NK-92 (cell line): ENCODE measurements at regions not wholly inside any gene's neighbourhood (a gene's known extent, or its start where the extent isn't known, plus 50 kb on each side); places are given as distances from the start of the nearest gene placed in this dataset.
"Not testable (repeated sequence)": the region's sequence is repeated elsewhere in the genome, so short reads cannot be mapped to it uniquely, and the experiment has no call there.

Source experiments
- DNase-seq: peaks from one replicate; lab custom pipeline; 2025; ENCODE audit not compliant: unreplicated experiment; lab: John Stamatoyannopoulos, UW

DNA sequence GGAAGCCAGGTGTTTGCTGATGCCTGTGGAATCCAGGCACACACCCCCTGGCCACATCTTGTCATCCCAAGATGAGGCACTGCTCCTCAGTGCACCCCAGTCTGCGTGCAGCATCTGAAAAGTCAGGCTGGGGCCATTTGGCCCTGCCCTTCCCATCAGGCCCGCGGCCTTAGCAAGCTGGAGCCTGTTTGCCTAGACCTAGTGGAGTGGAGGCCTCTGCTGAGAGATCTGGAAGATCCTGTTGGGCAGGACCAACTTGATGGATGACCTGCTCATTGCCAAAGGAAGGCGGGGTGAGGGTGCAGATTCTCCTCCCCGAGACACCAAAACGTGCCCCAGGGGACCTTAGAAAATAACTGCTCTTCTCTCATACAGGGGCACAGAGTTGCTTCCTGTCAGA lies 220.2 kb downstream of the SHQ1 start:
- DNase-seq, result no peak

DNA sequence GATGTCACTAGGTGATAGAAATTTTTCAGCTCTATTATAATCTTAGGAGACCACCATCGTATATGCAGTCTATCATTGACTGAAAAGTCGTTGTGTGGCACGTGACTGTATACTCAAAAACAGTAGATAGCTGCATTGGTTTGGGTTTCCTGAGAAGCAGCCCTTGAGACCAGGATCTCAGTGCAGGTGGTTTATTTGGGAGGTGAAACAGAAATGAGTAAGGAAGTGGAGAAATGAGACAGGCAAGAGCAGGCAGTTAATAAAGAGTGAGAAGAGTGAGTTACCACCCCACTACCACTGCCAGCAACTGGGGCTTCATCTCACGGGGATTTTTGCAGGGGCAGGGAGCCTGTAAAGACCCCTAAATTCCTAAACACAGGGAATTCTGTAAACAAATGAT lies 221.0 kb downstream of the SHQ1 start:
- DNase-seq, result no peak

DNA sequence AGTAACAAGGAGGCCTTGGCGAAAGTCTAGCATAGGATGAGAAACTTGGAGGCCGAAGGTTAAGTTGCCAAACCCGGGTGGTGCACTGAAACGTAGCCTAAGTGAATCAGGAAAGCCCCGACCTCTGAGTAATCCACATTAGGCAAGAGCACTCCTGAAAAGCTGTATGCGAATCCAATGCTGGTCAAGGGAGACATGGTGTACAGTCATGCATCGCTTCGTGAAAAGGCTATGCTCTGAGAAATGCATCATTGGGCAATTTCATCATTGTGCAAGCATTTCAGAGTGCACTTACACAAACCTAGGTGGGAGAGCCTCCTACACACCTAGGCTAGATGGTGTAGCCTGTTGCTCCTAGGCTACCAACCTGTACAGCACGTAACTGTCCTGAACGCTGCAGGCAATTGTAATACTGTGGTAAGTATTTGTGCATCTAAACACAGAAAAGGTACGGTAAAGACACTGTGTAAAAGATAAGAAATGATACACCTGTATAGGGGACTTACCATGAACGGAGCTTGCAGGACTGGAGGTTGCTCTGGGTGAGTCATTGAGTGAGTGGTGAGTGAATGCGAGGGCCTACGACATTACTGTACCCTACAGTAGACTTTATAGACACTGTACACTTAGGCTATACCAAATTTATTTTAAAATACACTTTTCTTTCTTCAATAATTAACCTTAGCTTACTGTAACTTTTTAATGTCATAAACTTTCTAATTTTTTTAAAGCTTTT lies 222.5 kb downstream of the SHQ1 start:
- no peak for DNase-seq

DNA sequence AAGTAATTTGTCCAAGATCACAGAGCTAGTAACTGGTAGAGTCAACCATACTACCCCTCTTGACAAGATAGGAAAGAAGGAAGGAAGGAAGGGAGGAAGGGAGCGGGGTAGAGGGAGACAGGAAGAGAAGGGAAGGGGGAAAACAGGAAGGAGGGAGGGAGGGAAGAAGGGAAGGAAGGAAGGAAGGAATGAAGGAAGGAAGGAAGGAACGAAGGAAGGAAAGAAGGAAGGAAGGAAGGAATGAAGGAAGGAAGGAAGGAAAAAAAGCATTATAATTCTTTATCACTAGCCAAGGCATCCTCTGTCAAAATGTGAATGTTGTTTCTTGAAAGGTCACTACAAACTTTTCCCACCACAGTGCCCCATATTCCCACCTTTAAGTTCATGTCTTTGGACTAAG lies 223.6 kb downstream of the SHQ1 start:
- no peak for DNase-seq

DNA sequence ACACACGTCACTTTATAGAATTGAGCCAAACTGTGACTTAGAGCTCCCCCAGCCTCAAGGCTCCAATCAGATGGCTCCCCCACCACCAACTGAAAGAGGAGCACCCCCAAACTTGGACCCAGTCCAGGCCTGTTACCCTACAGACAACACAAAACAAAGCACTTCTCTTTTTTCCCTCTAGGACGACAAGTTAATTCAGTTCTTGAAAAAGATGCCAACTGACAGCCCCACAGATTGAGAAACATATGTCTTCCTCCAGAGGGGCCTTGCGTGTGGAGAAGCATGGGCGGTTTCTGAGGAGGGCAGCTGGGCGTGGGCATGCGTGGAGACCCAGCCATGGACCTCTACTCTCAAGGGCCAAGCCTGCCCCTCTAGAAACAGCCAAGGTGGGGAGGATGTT lies 229.5 kb downstream of the SHQ1 start:
- DNase-seq, result no peak

DNA sequence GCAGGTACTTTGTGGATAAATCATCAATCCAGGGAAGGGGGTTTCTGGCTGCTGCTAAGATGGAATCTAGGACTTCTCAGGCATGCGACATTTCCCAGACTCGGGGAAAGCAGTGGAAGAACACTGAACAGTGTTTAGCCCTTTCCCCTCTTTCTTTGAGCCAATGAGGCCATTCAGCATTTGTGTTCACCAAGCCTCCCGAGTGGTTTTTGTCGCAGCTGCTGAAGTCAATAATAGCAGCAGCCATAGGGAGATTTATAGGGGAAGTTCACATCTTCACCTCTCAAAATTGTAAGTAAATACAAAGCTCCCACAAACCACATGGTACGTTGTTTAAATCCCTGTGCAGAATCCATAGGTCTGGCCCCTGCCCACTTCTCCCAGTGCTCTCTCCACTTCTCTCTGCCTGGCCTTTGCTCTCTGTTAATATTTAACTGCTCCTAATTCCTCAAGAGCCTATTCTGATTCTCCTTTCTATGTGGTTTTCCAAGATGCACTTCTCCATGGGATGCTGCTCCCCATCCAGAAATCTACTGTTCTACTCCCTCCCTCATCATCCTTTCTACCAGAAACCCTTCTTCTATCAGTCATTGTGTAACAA lies 230.7 kb downstream of the SHQ1 start:
- DNase-seq, result no peak

DNA sequence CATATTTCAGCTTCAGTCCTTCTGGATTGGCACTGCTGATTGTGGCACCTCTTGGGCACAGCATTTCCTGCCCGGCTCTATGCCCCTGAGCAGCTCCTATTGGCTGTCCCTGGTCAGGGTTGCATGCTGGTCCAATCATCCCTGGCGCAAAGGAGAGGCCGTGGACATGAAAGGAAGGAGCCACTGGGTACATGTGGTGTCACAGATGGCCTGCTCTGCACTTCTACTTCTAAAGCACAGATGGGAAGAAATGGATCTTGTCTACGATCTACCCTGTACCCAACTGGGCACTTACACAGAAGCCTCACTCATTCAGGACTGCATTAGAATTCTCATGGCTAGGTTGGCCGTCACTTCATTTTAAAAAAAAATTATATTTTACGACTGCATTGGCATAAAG lies 232.5 kb downstream of the SHQ1 start:
- no peak for DNase-seq

DNA sequence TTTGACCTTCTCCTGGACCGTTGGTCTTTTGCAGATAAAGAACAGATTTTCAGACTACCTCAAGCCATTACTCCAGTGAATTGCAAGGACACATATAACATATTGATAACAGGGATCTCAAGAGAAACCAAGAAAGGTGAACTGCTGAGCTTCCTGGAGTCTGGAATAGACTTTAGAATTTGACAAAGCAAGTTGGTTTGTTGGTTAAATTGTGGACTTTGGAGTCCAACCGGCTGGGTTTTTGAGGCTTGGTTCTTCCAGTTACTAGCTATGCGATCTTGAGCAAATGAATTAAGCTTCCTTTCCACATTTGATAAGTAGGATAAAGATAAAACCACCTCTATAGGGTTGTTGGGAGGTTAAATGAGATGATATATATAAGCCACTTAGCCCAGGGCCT lies 233.1 kb downstream of the SHQ1 start:
- no peak for DNase-seq

DNA sequence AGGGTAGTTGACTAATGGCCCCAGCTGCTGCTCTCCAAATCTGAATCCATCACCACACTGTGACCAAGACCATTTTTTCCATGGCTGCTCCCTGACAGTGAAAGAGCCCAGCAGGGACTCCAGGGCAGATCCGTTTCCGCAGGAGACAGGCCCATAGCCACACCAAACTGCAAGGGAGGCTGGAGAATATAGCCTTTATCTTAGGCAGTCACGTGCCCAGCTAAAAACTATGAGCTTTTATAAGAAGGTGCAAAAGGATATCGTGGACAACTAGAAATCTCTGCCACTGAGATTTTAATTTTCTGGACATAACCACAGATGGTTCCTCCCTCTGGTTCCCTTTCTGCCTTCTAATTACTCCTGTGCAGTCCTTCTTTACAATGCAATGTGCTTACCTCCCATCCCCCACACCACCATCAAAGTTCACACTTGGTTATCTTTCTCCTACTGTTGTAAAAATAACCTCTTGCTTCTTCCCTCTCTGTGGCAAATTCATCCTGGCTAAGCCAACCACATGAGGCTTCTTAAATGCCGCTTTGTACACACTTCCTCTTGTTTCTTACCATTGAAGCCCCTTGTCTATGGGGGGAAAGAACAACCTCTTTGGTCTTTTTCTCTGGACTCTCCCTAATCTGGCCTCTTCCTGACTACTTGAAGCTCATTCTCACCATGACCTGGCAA lies 233.7 kb downstream of the SHQ1 start:
- DNase-seq, result no peak

DNA sequence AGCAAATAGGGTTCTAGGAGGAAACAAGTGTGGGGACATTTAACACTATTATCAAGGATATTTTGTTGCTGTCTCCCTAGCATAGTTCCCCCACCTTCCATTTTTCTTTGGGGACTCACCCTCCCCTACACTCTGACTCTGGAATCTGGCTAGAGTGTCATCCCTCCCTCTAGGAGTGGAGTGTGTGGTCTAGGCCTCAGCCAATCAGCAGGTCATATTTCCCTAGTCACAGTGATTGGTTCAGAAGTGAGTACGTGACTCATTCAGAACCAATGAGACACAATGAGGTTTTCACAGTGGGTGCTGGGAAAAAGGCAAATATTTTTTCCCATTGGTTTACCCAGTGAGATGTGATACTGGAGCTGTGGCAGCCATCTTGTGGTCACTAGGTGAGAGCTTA lies 234.4 kb downstream of the SHQ1 start:
- no peak for DNase-seq

DNA sequence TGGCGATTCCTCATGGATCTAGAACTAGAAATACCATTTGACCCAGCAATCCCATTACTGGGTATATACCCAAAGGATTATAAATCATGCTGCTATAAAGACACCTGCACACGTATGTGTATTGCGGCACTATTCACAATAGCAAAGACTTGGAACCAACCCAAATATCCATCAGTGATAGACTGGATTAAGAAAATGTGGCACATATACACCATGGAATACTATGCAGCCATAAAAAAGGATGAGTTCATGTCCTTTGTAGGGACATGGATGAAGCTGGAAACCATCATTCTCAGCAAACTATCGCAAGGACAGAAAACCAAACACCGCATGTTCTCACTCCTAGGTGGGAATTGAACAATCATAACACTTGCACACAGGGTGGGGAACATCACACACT lies 239.1 kb downstream of the SHQ1 start:
- DNase-seq, result not testable (repeated sequence)

DNA sequence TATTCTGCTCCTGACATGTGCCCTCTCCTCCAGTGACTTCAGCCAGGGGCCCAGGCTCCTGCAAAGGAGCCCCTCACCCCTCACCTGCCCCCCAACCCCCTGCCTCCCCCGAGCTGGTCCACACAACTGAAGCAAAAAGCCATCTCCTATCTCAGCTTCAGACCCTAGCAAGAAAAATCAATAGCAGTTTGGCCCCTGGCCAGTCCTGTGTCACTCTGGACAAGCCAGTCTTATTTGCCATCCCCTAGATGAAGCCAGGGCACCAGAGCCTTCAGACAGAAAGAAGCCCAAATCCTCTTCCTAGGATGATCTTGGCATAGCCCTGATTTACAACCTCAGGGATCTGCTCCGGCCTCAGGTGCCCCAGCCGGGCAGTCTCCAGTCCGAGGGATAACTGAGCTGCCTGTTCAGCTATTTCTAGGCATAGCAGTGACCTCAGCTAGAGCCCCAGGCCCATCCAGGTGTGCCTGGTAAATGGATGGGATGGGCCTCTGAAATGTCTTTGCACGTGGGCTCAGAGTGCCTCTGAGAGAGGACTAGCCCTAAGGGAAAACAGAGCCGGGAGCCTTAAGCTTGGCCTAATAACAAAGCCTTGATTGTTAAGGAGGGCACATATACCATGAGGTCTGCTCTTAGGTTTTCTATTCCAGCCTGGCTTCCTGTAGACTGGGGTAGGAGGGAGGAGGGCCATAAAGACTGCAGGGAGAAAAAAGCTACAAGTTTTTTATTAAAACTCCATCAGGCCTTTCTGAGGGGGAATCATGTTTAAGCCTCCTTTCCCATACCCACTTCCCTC lies 242.0 kb downstream of the SHQ1 start:
- DNase-seq, result no peak

DNA sequence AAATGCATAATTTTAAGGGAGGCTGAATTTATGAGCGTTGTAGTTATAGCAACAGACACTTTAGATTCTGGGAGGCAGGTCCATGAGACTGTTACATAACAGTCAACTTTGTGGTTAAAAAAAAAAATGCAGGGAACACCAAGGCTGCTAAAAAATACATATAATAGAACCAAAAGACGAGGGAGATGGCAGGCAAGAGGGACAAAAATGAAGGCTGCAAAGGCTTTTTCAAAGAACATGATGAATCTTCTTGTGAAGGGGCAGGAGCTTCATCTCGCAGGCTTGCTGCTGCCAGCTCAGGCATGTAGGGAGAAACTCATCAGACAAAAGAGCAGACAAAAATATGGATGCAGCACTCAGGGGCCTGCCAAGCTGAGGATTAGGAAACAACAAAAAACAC lies 243.9 kb downstream of the SHQ1 start:
- no peak for DNase-seq

DNA sequence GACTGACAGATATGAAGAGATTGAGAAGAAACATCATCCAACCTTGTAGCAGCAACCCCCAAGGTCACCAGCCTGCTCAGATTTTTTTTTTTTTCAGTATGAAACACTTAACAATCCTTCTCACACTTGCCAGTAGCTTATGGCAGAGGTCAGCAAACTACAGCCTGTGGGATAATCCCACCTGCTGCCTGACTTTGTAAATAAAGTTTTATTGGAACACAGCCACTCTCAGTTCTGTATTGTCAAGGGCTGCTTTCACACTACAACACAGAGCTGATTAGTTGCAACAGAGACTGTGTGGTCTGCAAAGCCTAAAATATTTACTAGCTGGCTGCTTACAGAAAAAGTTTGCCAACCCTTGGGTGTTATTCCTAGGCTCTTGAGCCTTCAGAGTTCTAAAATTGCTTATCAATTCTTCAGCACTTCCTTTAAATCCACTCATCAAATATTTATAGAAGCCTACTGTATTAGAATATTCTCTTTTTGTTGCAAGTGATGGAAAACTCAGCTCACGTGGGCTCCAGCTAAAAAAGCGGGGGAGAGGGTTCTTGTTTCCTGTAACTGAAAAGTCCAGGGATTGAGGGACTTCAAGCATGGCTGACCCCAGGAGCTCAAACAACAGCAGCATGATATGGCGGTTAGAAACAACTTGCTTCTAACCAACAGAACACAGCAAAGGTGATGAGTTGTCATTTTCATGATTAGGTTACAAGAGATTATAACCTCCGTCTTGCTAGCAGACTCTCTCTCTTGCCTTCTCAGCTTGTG lies 246.1 kb downstream of the SHQ1 start:
- DNase-seq, result no peak

DNA sequence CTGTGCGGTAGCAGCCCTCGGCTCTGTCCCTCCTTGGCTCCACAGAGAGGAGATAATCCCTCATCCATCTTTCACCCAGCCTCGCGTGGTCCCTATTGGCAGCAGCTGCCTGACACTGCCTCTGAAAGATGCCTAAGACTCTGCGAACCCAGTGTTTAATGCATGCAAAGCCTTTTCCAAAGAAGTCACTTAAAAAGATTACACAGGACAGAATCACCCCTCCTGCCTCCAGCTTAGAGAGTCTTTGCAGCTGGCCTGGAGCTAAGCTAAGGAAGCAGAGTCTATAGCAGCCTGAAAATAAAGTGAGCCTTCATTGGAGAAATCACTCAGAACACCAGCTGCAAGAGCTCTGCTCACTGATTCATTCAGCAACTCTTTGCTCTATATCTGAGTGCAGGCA lies 247.2 kb downstream of the SHQ1 start:
- no peak for DNase-seq

DNA sequence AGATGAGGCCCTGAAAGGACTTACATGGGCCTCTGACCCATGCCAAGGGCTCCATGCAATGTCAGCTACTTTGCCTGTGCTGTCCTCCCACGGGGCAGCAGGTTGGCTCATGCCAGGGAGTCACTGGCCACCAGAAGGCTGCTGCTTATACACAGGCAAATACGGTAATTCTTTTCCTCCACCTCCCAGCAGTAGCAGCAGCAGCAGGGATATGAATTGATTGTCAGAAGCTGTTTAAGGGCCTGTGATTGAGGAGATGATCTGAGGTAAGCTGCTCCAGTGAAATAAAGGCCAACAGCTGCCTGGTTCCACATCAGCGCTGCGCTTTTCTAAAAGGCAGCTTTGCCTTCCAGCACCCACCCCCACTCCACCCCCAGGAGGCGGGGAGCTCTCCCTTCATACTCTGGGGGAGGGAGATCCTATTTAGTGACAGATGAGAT lies 250.5 kb downstream of the SHQ1 start:
- no peak for DNase-seq

DNA sequence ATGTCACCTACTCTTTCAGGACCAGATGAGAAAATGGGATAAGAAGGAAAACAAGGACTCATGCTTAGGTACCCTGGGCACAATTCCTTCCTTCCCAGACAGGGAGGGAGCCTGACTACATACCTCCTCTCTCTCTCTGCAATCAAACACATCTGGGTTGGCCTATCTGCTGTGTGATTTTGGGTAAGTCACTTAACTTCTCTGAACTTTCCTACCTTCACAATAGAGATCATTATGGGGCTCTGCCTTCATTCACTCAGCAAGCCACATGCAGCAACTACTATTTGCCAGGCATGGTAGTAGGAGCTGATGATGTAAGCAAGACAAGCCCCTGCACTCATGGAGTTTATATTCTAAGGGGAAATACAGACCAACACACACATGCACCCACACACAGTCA lies 251.2 kb downstream of the SHQ1 start:
- no peak for DNase-seq

DNA sequence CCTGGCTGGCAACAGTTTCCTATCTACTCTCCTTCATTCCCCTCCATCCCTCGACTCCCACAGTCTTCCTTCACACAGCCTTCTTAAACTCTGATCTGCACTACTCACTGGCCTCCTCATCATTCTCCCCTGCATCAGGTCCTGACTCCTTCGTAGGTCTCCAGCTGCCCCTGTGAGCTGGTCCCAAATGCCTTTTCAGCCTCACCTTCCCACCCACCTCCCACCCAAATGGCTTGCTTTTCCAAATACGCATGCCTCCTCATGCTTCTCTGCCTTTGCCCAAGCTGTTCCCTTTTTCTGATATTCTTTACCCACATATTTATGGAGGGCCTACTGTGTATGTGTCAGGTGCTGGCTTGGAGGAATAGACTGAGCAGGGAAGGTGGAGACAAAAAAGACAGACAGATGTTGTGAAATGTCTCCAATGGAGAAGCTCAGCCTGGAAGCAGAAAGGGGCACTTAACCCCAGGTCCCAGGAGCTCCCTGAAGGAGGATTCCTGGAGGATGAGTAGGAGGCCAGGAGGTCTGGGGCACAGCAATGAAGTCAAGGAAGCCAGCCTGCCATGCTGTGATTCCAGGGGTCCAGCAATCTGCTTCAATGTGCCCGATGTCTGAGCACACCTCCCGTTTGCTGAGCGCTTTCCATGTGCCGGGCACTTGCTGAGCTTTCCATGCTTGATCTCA lies 252.2 kb downstream of the SHQ1 start:
- DNase-seq, result no peak

DNA sequence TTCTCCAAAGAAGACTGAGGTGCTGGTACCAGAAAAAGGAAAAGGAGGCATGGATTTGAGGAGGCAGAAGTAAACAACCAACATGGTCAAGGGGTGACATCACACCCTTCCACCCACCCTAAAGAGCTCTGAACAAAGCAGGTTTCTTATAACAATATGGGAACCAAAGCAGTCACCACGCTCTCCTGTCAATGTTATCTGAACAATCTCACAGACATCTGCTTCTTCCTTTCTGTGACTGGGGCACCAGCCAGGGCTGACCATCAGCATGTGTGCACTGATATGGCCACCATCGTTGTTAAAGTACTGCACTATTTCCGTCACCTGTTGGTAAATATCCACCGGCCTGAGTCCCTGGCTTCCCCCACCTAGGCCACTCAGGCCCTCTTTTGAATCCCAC lies 252.9 kb downstream of the SHQ1 start:
- DNase-seq, result no peak

DNA sequence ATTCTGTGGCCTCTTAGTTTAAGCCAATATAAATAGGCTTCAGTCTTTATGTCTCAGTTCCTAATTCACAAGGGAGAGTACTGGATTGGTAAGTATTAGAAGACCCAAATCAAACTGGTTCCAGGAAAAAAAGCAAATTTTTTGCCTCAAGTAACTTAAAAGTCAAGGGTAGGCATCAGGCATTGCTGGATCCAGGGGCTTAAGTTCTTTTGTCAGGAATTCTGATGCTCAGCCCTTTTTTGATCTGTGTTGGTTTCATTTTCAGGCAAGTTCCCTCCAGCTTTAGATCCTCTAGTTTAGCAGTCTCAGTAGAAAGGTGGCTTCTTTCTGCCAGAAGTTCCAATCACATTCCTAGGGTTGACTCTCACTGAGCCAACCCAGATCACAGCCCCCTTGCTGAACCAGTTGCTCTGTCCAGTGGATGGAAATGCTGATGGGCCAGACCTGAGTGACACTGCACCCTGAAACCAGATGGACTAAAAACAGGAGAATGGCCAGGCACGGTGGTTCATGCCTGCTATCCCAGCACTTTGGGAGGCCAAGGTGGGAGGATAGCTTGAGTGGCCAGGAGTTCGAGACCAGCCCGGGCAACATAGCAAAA lies 253.5 kb downstream of the SHQ1 start:
- no peak for DNase-seq
